WTC11 (cell line): ENCODE measurements at regions not wholly inside any gene's neighbourhood (a gene's known extent, or its start where the extent isn't known, plus 50 kb on each side); places are given as distances from the start of the nearest gene placed in this dataset.

Experiments used
- GRHL2 ChIP-seq: fragments of 250-450 bp; sonication (Bioruptor Pico); IDR thresholded peaks from 2 replicates; pipeline ENCODE4 v1.8.0; 2022; ENCODE audit warnings: mild to moderate bottlenecking, moderate library complexity; ENCODE audit not compliant: insufficient replicate concordance, severe bottlenecking
- GTF2I ChIP-seq: fragments of 250-450 bp; sonication (Bioruptor Pico); conservative IDR thresholded peaks from 2 replicates; pipeline ENCODE4 v1.4.0; 2021; ENCODE audit warnings: mild to moderate bottlenecking
- NFYB ChIP-seq: sonication (generic); formaldehyde crosslinking; conservative IDR thresholded peaks from 2 replicates; pipeline ENCODE4 v1.8.0; 2022; ENCODE audit warnings: low read depth, missing genetic modification reagents
- SMAD4 ChIP-seq: sonication (generic); formaldehyde crosslinking; IDR thresholded peaks from 2 replicates; pipeline ENCODE4 v1.8.0; 2022; ENCODE audit warnings: mild to moderate bottlenecking, missing genetic modification reagents
- TF ChIP-seq, protein P1 (sequence below): fragments of 250-450 bp; sonication (Bioruptor Pico); IDR thresholded peaks from 2 replicates; pipeline ENCODE4 v1.9.0; 2021; ENCODE audit warnings: mild to moderate bottlenecking, borderline replicate concordance
- TF ChIP-seq, protein P2 (sequence below): sonication (generic); formaldehyde crosslinking; IDR thresholded peaks from 2 replicates; pipeline ENCODE4 v1.8.1; 2022; ENCODE audit warnings: missing genetic modification reagents, borderline replicate concordance
- TF ChIP-seq, protein P3 (sequence below): sonication (generic); formaldehyde crosslinking; conservative IDR thresholded peaks from 2 replicates; pipeline ENCODE4 v1.8.1; 2022; ENCODE audit warnings: mild to moderate bottlenecking, missing genetic modification reagents
- TF ChIP-seq, protein P4 (sequence below): fragments of 250-450 bp; sonication (Bioruptor Pico); IDR thresholded peaks from 2 replicates; pipeline ENCODE4 v1.9.0; 2021; ENCODE audit warnings: mild to moderate bottlenecking
- TF ChIP-seq, protein P5 (sequence below): sonication (generic); formaldehyde crosslinking; IDR thresholded peaks from 2 replicates; pipeline ENCODE4 v1.8.0; 2022; ENCODE audit warnings: mild to moderate bottlenecking, missing genetic modification reagents
- TF ChIP-seq, protein P6 (sequence below): sonication (generic); formaldehyde crosslinking; IDR thresholded peaks from 2 replicates; pipeline ENCODE4 v1.8.1; 2023; ENCODE audit warnings: mild to moderate bottlenecking, missing genetic modification reagents, moderate library complexity
- TF ChIP-seq, protein P7 (sequence below): sonication (generic); formaldehyde crosslinking; IDR thresholded peaks from 2 replicates; pipeline ENCODE4 v1.8.1; 2022; ENCODE audit warnings: mild to moderate bottlenecking, moderate library complexity, missing genetic modification reagents
- TF ChIP-seq, protein P8 (sequence below): sonication (generic); formaldehyde crosslinking; IDR thresholded peaks from 2 replicates; pipeline ENCODE4 v1.8.1; 2022; ENCODE audit warnings: low read depth, mild to moderate bottlenecking, moderate library complexity, missing genetic modification reagents, borderline replicate concordance

DNA sequence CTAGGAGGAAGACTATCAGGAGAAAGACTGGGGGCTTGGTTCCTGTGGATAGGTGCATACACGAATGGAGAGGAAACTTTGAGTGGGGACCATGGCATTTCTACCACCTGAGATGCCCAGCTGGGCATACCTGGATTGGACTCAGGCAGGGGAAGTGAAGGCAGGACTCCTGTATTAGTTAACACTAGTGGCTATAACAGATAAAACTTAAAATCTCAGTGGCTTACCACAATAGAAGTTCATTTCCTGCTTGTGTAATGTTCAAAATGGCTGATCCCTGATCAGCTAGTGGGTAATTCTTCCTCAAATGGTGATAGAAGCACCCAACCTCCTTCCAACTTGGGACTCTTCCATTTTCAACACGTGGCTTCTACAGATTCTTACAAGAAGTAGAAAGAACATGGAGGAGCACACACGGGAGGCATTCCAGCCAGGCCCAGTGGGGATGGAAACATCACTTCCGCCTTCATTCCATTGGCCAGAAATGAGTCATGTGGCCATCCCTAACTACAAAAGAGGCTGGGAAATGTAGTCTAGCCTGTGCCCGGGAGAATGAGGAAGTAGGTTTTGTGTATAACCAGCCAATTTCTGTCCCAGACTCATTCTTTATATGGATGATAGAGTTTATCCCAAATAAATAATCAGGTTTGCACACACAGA is 112.1 kb downstream of the UTP18 start (continued):
- TF ChIP-seq, protein P1, sequence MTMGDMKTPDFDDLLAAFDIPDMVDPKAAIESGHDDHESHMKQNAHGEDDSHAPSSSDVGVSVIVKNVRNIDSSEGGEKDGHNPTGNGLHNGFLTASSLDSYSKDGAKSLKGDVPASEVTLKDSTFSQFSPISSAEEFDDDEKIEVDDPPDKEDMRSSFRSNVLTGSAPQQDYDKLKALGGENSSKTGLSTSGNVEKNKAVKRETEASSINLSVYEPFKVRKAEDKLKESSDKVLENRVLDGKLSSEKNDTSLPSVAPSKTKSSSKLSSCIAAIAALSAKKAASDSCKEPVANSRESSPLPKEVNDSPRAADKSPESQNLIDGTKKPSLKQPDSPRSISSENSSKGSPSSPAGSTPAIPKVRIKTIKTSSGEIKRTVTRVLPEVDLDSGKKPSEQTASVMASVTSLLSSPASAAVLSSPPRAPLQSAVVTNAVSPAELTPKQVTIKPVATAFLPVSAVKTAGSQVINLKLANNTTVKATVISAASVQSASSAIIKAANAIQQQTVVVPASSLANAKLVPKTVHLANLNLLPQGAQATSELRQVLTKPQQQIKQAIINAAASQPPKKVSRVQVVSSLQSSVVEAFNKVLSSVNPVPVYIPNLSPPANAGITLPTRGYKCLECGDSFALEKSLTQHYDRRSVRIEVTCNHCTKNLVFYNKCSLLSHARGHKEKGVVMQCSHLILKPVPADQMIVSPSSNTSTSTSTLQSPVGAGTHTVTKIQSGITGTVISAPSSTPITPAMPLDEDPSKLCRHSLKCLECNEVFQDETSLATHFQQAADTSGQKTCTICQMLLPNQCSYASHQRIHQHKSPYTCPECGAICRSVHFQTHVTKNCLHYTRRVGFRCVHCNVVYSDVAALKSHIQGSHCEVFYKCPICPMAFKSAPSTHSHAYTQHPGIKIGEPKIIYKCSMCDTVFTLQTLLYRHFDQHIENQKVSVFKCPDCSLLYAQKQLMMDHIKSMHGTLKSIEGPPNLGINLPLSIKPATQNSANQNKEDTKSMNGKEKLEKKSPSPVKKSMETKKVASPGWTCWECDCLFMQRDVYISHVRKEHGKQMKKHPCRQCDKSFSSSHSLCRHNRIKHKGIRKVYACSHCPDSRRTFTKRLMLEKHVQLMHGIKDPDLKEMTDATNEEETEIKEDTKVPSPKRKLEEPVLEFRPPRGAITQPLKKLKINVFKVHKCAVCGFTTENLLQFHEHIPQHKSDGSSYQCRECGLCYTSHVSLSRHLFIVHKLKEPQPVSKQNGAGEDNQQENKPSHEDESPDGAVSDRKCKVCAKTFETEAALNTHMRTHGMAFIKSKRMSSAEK, result no peak
- peak; percentile 77 for TF ChIP-seq NFYB (CRISPR knock-in tag)
- TF ChIP-seq SMAD4 (CRISPR knock-in tag), result no peak
- TF ChIP-seq, protein P2, sequence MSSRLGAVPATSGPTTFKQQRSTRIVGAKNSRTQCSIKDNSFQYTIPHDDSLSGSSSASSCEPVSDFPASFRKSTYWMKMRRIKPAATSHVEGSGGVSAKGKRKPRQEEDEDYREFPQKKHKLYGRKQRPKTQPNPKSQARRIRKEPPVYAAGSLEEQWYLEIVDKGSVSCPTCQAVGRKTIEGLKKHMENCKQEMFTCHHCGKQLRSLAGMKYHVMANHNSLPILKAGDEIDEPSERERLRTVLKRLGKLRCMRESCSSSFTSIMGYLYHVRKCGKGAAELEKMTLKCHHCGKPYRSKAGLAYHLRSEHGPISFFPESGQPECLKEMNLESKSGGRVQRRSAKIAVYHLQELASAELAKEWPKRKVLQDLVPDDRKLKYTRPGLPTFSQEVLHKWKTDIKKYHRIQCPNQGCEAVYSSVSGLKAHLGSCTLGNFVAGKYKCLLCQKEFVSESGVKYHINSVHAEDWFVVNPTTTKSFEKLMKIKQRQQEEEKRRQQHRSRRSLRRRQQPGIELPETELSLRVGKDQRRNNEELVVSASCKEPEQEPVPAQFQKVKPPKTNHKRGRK, result no peak
- TF ChIP-seq, protein P3, sequence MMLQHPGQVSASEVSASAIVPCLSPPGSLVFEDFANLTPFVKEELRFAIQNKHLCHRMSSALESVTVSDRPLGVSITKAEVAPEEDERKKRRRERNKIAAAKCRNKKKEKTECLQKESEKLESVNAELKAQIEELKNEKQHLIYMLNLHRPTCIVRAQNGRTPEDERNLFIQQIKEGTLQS (CRISPR knock-in tag), result no peak
- TF ChIP-seq, protein P4, sequence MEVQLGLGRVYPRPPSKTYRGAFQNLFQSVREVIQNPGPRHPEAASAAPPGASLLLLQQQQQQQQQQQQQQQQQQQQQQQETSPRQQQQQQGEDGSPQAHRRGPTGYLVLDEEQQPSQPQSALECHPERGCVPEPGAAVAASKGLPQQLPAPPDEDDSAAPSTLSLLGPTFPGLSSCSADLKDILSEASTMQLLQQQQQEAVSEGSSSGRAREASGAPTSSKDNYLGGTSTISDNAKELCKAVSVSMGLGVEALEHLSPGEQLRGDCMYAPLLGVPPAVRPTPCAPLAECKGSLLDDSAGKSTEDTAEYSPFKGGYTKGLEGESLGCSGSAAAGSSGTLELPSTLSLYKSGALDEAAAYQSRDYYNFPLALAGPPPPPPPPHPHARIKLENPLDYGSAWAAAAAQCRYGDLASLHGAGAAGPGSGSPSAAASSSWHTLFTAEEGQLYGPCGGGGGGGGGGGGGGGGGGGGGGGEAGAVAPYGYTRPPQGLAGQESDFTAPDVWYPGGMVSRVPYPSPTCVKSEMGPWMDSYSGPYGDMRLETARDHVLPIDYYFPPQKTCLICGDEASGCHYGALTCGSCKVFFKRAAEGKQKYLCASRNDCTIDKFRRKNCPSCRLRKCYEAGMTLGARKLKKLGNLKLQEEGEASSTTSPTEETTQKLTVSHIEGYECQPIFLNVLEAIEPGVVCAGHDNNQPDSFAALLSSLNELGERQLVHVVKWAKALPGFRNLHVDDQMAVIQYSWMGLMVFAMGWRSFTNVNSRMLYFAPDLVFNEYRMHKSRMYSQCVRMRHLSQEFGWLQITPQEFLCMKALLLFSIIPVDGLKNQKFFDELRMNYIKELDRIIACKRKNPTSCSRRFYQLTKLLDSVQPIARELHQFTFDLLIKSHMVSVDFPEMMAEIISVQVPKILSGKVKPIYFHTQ (CRISPR knock-in tag), result no peak
- TF ChIP-seq GTF2I (CRISPR knock-in tag), result no peak
- TF ChIP-seq, protein P5, sequence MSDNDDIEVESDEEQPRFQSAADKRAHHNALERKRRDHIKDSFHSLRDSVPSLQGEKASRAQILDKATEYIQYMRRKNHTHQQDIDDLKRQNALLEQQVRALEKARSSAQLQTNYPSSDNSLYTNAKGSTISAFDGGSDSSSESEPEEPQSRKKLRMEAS (CRISPR knock-in tag), result peak; percentile 49; the same call in 1 of the 2 replicates
- no peak for TF ChIP-seq GRHL2 (CRISPR knock-in tag)
- TF ChIP-seq, protein P6, sequence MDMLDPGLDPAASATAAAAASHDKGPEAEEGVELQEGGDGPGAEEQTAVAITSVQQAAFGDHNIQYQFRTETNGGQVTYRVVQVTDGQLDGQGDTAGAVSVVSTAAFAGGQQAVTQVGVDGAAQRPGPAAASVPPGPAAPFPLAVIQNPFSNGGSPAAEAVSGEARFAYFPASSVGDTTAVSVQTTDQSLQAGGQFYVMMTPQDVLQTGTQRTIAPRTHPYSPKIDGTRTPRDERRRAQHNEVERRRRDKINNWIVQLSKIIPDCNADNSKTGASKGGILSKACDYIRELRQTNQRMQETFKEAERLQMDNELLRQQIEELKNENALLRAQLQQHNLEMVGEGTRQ (CRISPR knock-in tag), result peak; percentile 94
- TF ChIP-seq, protein P7, sequence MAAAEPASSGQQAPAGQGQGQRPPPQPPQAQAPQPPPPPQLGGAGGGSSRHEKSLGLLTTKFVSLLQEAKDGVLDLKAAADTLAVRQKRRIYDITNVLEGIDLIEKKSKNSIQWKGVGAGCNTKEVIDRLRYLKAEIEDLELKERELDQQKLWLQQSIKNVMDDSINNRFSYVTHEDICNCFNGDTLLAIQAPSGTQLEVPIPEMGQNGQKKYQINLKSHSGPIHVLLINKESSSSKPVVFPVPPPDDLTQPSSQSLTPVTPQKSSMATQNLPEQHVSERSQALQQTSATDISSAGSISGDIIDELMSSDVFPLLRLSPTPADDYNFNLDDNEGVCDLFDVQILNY (CRISPR knock-in tag), result no peak
- TF ChIP-seq, protein P8, sequence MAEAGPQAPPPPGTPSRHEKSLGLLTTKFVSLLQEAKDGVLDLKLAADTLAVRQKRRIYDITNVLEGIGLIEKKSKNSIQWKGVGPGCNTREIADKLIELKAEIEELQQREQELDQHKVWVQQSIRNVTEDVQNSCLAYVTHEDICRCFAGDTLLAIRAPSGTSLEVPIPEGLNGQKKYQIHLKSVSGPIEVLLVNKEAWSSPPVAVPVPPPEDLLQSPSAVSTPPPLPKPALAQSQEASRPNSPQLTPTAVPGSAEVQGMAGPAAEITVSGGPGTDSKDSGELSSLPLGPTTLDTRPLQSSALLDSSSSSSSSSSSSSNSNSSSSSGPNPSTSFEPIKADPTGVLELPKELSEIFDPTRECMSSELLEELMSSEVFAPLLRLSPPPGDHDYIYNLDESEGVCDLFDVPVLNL, result no peak
